ENCODE measurements at regions not wholly inside any gene's neighbourhood (a gene's known extent, or its start where the extent isn't known, plus 50 kb on each side); places are given as distances from the start of the nearest gene placed in this dataset.

GRCh38 chr13:108093616-108094015 is 121.7 kb downstream of the LIG4 start:
- no peak overlapping the region for H3K4me3 ChIP-seq (ENCODE audit: low read depth, low read length)
- no peak for TF ChIP-seq CTCF (IDR thresholded peaks at IDR 0.05; ENCODE audit: low read depth, low read length)
- no peak for TF ChIP-seq POLR2A (IDR thresholded peaks at IDR 0.05; ENCODE audit: extremely low read depth, insufficient read length)
- TF ChIP-seq MAX (IDR thresholded peaks at IDR 0.05; ENCODE audit: low read depth, low read length), result no peak
- TF ChIP-seq MYC (IDR thresholded peaks at IDR 0.05; ENCODE audit: low read depth, low read length), result no peak
- no peak for DNase-seq (ENCODE audit: low read depth)

- no peak for DNase-seq (ENCODE audit: low read depth)
- TF ChIP-seq POLR2A (IDR thresholded peaks at IDR 0.05; ENCODE audit: extremely low read depth, insufficient read length), result no peak
- TF ChIP-seq CTCF (IDR thresholded peaks at IDR 0.05; ENCODE audit: low read depth, low read length), result no peak
- TF ChIP-seq MAX (IDR thresholded peaks at IDR 0.05; ENCODE audit: low read depth, low read length), result no peak
- no peak for TF ChIP-seq MYC (IDR thresholded peaks at IDR 0.05; ENCODE audit: low read depth, low read length)
- H3K4me3 ChIP-seq (ENCODE audit: low read depth, low read length), result no peak overlapping the region
Observed at GRCh38 chr13:108087810-108088209, 127.5 kb downstream of the LIG4 start.

GRCh38 chr13:108086678-108087077 is 128.7 kb downstream of the LIG4 start:
- no peak overlapping the region for H3K4me3 ChIP-seq (ENCODE audit: low read depth, low read length)
- DNase-seq (ENCODE audit: low read depth), result peak; percentile 49
- TF ChIP-seq CTCF (IDR thresholded peaks at IDR 0.05; ENCODE audit: low read depth, low read length), result peak; percentile 51
- no peak for TF ChIP-seq POLR2A (IDR thresholded peaks at IDR 0.05; ENCODE audit: extremely low read depth, insufficient read length)

- TF ChIP-seq MYC (IDR thresholded peaks at IDR 0.05; ENCODE audit: low read depth, low read length) (no peak), MAX (IDR thresholded peaks at IDR 0.05; ENCODE audit: low read depth, low read length) (no peak), CTCF (IDR thresholded peaks at IDR 0.05; ENCODE audit: low read depth, low read length) (no peak), POLR2A (IDR thresholded peaks at IDR 0.05; ENCODE audit: extremely low read depth, insufficient read length) (no peak)
- no peak overlapping the region for H3K4me3 ChIP-seq (ENCODE audit: low read depth, low read length)
Observed at GRCh38 chr13:108084840-108085239, 130.5 kb downstream of the LIG4 start.

GRCh38 chr13:108083056-108083455 is 132.3 kb downstream of the LIG4 start:
- no peak for DNase-seq (ENCODE audit: low read depth)
- TF ChIP-seq POLR2A (IDR thresholded peaks at IDR 0.05; ENCODE audit: extremely low read depth, insufficient read length), result no peak
- TF ChIP-seq MAX (IDR thresholded peaks at IDR 0.05; ENCODE audit: low read depth, low read length), result no peak
- TF ChIP-seq MYC (IDR thresholded peaks at IDR 0.05; ENCODE audit: low read depth, low read length), result no peak
- TF ChIP-seq CTCF (IDR thresholded peaks at IDR 0.05; ENCODE audit: low read depth, low read length), result no peak
- no peak overlapping the region for H3K4me3 ChIP-seq (ENCODE audit: low read depth, low read length)

More at GRCh38 chr13:108084840-108085239, 130.5 kb downstream of the LIG4 start:
- no peak for DNase-seq (ENCODE audit: low read depth)

GRCh38 chr13:108082481-108082880 is 132.9 kb downstream of the LIG4 start:
- TF ChIP-seq CTCF (IDR thresholded peaks at IDR 0.05; ENCODE audit: low read depth, low read length) (no peak), POLR2A (IDR thresholded peaks at IDR 0.05; ENCODE audit: extremely low read depth, insufficient read length) (no peak), MYC (IDR thresholded peaks at IDR 0.05; ENCODE audit: low read depth, low read length) (no peak), MAX (IDR thresholded peaks at IDR 0.05; ENCODE audit: low read depth, low read length) (no peak)

More at GRCh38 chr13:108082481-108082880, 132.9 kb downstream of the LIG4 start:
- DNase-seq (ENCODE audit: low read depth), result no peak
- H3K4me3 ChIP-seq (ENCODE audit: low read depth, low read length), result no peak overlapping the region

Data from NB4 (cell line).